ENCODE measurements at regions not wholly inside any gene's neighbourhood (a gene's known extent, or its start where the extent isn't known, plus 50 kb on each side); places are given as distances from the start of the nearest gene placed in this dataset.

GRCh38 chr2:150782613-150783012 is 295.1 kb upstream of the RND3 start:
- Histone ChIP-seq H3K36me3 (ENCODE audit: low read depth) (no peaks in the 10 kb centered on the region), H3K4me3 (no peak overlapping the region), H3K9me3 (no peaks in the 10 kb centered on the region), H3K4me1 (ENCODE audit: low read depth) (no peaks in the 10 kb centered on the region)
- intact Hi-C loops (cut with DNase I, micrococcal nuclease): no loop called here
- DNase-seq: no peak
- no peak for ATAC-seq
- no peak for TF ChIP-seq CTCF (IDR thresholded peaks at IDR 0.05)

DNA sequence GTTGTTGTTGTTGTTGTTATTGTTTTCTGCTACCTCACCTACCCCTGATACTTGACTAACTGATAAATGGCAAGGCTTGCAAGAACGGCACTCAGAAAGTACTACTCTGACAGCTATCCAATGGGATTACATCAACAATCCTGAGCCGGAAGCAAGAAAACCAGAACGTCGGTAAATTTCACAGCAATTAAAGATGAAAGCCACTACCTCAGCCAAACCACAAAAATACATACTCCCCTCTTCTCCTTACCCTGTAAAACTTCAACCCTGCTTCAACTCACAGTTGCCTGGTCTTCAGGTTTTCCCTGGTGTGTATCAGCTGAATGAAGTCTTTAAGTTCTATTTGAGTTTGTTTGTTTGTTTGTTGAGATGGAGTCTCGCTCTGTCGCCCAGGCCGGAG is 293.7 kb upstream of the RND3 start:
- Histone ChIP-seq H3K4me1 (ENCODE audit: low read depth) (no peaks in the 10 kb centered on the region), H3K4me3 (no peak overlapping the region), H3K36me3 (ENCODE audit: low read depth) (no peaks in the 10 kb centered on the region), H3K9me3 (no peaks in the 10 kb centered on the region)
- intact Hi-C loops (cut with DNase I, micrococcal nuclease): no loop called here
- ATAC-seq (no peak), DNase-seq (no peak)
- TF ChIP-seq CTCF (IDR thresholded peaks at IDR 0.05): no peak

- H3K36me3 ChIP-seq (ENCODE audit: low read depth): no peaks in the 10 kb centered on the region
- no peaks in the 10 kb centered on the region for H3K9me3 ChIP-seq
- no peak for TF ChIP-seq CTCF (IDR thresholded peaks at IDR 0.05)
- ATAC-seq (no peak), DNase-seq (no peak)
- no peaks in the 10 kb centered on the region for H3K4me1 ChIP-seq (ENCODE audit: low read depth)
- intact Hi-C loops (cut with DNase I, micrococcal nuclease): no loop called here
- H3K4me3 ChIP-seq: no peak overlapping the region
These were observed 291.4 kb upstream of the RND3 start for GRCh38 chr2:150778828-150779227.

GRCh38 chr2:150769421-150769820 is 282.0 kb upstream of the RND3 start:
- DNase-seq (no peak), ATAC-seq (no peak)
- H3K4me1 ChIP-seq (ENCODE audit: low read depth): no peaks in the 10 kb centered on the region
- TF ChIP-seq CTCF (IDR thresholded peaks at IDR 0.05): no peak
- no peak overlapping the region for H3K4me3 ChIP-seq
- no peaks in the 10 kb centered on the region for H3K36me3 ChIP-seq (ENCODE audit: low read depth)
- H3K9me3 ChIP-seq: no peaks in the 10 kb centered on the region
- intact Hi-C loops (cut with DNase I, micrococcal nuclease): no loop called here

DNA sequence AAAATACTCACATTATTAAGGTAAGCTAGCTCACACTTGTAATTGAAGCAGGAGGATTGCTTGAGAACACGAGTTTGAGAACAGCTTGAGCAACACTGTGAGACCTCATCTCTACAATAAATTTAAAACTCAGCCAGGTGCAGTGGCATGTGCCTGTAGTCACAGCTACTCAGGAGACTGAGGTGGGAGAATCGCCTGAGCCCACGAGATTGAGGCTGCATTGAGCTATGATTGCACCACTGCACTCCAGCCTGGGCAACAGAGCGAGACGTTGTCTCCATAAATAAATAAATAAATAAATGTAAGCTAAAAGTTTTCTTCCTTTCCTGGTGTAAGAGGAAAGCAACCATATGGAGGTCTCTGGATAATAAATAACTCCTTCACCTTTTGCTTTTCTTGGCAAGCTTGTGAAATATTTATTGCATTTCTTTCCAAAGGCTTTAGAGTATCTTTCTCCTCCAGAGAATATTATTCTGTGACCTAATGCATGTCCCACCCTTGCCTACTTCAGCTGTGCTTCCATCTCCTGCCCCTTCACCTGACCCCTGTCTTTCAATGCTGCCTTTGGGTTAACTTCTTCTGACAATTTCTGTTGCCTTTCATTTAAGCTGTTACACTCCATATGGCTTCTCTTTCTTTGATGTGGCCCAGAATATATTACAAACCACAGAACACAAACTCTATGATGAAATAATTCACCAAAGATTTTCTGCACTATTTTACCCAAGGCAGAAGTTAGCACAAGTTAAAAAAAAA is 280.7 kb upstream of the RND3 start:
- ATAC-seq: no peak
- no peak for TF ChIP-seq CTCF (IDR thresholded peaks at IDR 0.05)

GRCh38 chr2:150762571-150762970 is 275.1 kb upstream of the RND3 start:
- Histone ChIP-seq H3K9me3 (no peaks in the 10 kb centered on the region), H3K4me1 (ENCODE audit: low read depth) (no peaks in the 10 kb centered on the region), H3K4me3 (no peak overlapping the region), H3K36me3 (ENCODE audit: low read depth) (no peaks in the 10 kb centered on the region)
- DNase-seq (no peak), ATAC-seq (no peak)
- intact Hi-C loops (cut with DNase I, micrococcal nuclease): no loop called here
- no peak for TF ChIP-seq CTCF (IDR thresholded peaks at IDR 0.05)

More for the DNA sequence above, 280.7 kb upstream of the RND3 start:
- no peaks in the 10 kb centered on the region for H3K9me3 ChIP-seq
- intact Hi-C loops (cut with DNase I, micrococcal nuclease): no loop called here
- no peak overlapping the region for H3K4me3 ChIP-seq
- DNase-seq: no peak
- H3K4me1 ChIP-seq (ENCODE audit: low read depth): no peaks in the 10 kb centered on the region
- H3K36me3 ChIP-seq (ENCODE audit: low read depth): no peaks in the 10 kb centered on the region

All from mucosa of descending colon (tissue), 3 donors.